OCI-LY1 (cell line): ENCODE measurements at regions not wholly inside any gene's neighbourhood (a gene's known extent, or its start where the extent isn't known, plus 50 kb on each side); places are given as distances from the start of the nearest gene placed in this dataset.

Experiments used
- H2AFZ ChIP-seq: fragments of 200-600 bp; sonication (generic), shearing (Covaris generic); 2 replicates; pipeline ENCODE4 v1.6.0; 2014; ENCODE audit warnings: antibody characterized with exemption, mild to moderate bottlenecking, low read length
- H3F3A ChIP-seq: fragments of 200-600 bp; sonication (generic), shearing (Covaris generic); 2 replicates; pipeline ENCODE4 v1.6.0; 2014; ENCODE audit warnings: mild to moderate bottlenecking, antibody characterized with exemption, low read length, moderate library complexity; ENCODE audit not compliant: insufficient read depth
- H3K27ac ChIP-seq: fragments of 200-600 bp; sonication (generic); 2 replicates; pipeline ENCODE4 v1.5.1; 2014; ENCODE audit warnings: low read length, mixed run types, mild to moderate bottlenecking, low read depth; ENCODE audit not compliant: poor library complexity, severe bottlenecking
- H3K27me3 ChIP-seq: fragments of 200-600 bp; sonication (generic); 2 replicates; pipeline ENCODE4 v1.6.0; 2014; ENCODE audit warnings: antibody characterized with exemption, mild to moderate bottlenecking, low read length, moderate library complexity; ENCODE audit not compliant: insufficient read depth
- H3K36me3 ChIP-seq: fragments of 200-600 bp; sonication (generic); 2 replicates; pipeline ENCODE4 v1.6.1; 2014; ENCODE audit warnings: mild to moderate bottlenecking, antibody characterized with exemption, low read length, moderate library complexity, mixed read lengths; ENCODE audit not compliant: insufficient read depth
- H3K4me1 ChIP-seq: fragments of 200-600 bp; sonication (generic); 2 replicates; pipeline ENCODE4 v1.5.1; 2014; ENCODE audit warnings: mild to moderate bottlenecking, low read length, moderate library complexity; ENCODE audit not compliant: insufficient read depth, severe bottlenecking
- H3K4me2 ChIP-seq: fragments of 200-600 bp; sonication (generic), shearing (Covaris generic); 2 replicates; pipeline ENCODE4 v1.6.1; 2014; ENCODE audit warnings: low read length
- H3K4me3 ChIP-seq: fragments of 200-600 bp; sonication (generic); 2 replicates; pipeline ENCODE4 v1.5.1; 2014; ENCODE audit warnings: low read length, low read depth, mild to moderate bottlenecking, mixed read lengths; ENCODE audit not compliant: poor library complexity, severe bottlenecking
- H3K79me2 ChIP-seq: fragments of 200-600 bp; shearing (Covaris generic); 2 replicates; pipeline ENCODE4 v1.6.1; 2016; ENCODE audit warnings: mixed run types, low read length, mixed read lengths; ENCODE audit not compliant: insufficient read depth
- H3K9ac ChIP-seq: fragments of 200-600 bp; sonication (generic), shearing (Covaris generic); 2 replicates; pipeline ENCODE4 v1.6.1; 2014; ENCODE audit warnings: mild to moderate bottlenecking, low read length, mixed read lengths
- H3K9me2 ChIP-seq: fragments of 200-600 bp; sonication (generic), shearing (Covaris generic); 2 replicates; pipeline ENCODE4 v1.6.1; 2014; ENCODE audit warnings: low read depth, mild to moderate bottlenecking, low read length, mixed read lengths
- H3K9me3 ChIP-seq: fragments of 200-600 bp; shearing (Covaris generic); 2 replicates; pipeline ENCODE4 v1.6.1; 2014; ENCODE audit warnings: low read length, mixed read lengths
- H4K20me1 ChIP-seq: fragments of 200-600 bp; sonication (generic), shearing (Covaris generic); 2 replicates; pipeline ENCODE4 v1.6.0; 2016; ENCODE audit warnings: mild to moderate bottlenecking, low read length; ENCODE audit not compliant: insufficient read depth
- EZH2 ChIP-seq: fragments of 200-600 bp; sonication (generic), shearing (Covaris generic); IDR thresholded peaks from 2 replicates; pipeline ENCODE4 v1.8.0; 2017; ENCODE audit warnings: borderline replicate concordance, mixed run types, mild to moderate bottlenecking, antibody characterized with exemption, low read length, moderate library complexity, mixed read lengths
- TF ChIP-seq, protein P1 (sequence below): fragments of 200-600 bp; sonication (generic), shearing (Covaris generic); IDR thresholded peaks from 2 replicates; pipeline ENCODE4 v1.5.1; 2017; ENCODE audit warnings: mild to moderate bottlenecking, antibody characterized with exemption, low read length, moderate library complexity, mixed read lengths

DNA sequence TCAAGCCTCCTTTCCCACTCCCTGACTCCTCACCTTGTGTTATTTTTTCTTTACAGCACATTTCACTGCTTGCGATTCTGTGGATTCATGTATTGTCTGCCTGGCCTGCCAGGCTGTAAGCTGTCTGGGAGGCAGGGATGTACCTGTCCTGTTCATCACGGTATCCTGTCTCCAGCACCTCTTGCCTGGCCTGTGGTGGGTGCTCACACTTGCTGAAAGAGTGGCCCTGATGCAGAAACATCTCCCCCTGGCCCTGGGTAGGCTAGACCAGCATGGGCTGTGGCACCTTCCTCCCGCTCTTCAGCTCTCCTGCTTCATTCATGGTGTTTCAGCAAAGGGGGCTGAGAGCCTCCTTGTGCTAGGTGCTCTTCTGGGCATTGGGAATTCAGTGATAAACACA, 60.1 kb upstream of the KCNG1 start:
- Histone ChIP-seq H3K4me3 (no peak overlapping the region), H3F3A (no peaks in the 10 kb centered on the region), H3K4me1 (no peaks in the 10 kb centered on the region), H3K9me3 (no peaks in the 10 kb centered on the region), H3K27ac (no peak overlapping the region), H3K4me2 (no peak overlapping the region), H3K79me2 (no peaks in the 10 kb centered on the region), H3K9ac (no peak overlapping the region), H3K27me3 (no peaks in the 10 kb centered on the region), H3K9me2 (no peaks in the 10 kb centered on the region), H2AFZ (no peak overlapping the region), H4K20me1 (no peaks in the 10 kb centered on the region), H3K36me3 (no peaks in the 10 kb centered on the region)
- no peak for TF ChIP-seq EZH2
- TF ChIP-seq, protein P1, sequence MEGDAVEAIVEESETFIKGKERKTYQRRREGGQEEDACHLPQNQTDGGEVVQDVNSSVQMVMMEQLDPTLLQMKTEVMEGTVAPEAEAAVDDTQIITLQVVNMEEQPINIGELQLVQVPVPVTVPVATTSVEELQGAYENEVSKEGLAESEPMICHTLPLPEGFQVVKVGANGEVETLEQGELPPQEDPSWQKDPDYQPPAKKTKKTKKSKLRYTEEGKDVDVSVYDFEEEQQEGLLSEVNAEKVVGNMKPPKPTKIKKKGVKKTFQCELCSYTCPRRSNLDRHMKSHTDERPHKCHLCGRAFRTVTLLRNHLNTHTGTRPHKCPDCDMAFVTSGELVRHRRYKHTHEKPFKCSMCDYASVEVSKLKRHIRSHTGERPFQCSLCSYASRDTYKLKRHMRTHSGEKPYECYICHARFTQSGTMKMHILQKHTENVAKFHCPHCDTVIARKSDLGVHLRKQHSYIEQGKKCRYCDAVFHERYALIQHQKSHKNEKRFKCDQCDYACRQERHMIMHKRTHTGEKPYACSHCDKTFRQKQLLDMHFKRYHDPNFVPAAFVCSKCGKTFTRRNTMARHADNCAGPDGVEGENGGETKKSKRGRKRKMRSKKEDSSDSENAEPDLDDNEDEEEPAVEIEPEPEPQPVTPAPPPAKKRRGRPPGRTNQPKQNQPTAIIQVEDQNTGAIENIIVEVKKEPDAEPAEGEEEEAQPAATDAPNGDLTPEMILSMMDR = no peak

DNA sequence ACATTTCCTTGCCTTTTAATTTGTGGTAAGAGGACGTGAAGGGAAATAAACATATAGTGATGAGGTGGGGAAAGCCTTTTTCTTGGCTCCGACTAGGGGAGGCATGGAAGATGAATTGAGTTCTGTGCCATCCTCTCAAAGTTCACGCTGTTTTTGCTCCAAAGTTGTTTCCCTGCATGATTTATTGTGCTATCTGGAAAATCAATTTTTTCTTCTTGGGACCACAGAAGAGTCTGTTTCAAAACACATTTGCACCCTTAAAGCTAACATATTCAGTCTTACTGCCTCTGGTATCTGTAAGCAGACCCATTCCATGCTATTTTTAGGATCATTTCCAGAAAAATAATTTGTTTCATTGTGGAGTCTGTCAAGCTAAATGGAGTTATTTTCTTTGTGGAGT, 57.6 kb upstream of the KCNG1 start:
- no peaks in the 10 kb centered on the region for H3K9me2 ChIP-seq
- no peaks in the 10 kb centered on the region for H3K36me3 ChIP-seq
- no peaks in the 10 kb centered on the region for H4K20me1 ChIP-seq
- H3K27me3 ChIP-seq = no peaks in the 10 kb centered on the region
- TF ChIP-seq, protein P1 = no peak
- TF ChIP-seq EZH2 = no peak
- no peak overlapping the region for H3K27ac ChIP-seq
- H3K4me2 ChIP-seq = no peak overlapping the region
- no peaks in the 10 kb centered on the region for H3K9me3 ChIP-seq
- H3F3A ChIP-seq = no peaks in the 10 kb centered on the region
- H3K79me2 ChIP-seq = no peaks in the 10 kb centered on the region
- H3K9ac ChIP-seq = no peak overlapping the region
- no peak overlapping the region for H3K4me3 ChIP-seq
- H2AFZ ChIP-seq = no peak overlapping the region
- H3K4me1 ChIP-seq = no peaks in the 10 kb centered on the region

DNA sequence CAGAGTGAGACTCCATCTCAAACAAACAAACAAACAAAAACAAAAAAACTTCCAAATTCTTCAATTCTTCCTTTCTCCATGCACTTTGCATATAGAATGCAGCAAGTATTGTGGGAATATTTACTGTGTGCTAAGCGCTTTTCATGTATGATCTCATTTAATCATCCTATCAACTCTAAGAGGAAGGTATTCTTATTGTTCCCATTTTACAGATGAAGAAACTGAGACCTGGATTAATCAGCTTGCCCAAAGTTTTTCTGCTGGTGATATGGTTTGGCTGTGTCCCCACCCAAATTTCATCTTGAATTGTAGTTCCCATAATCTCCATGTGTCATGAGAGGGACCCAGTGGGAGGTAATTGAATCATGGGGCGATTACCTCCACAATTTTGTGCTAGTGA, 56.6 kb upstream of the KCNG1 start:
- no peaks in the 10 kb centered on the region for H3K9me3 ChIP-seq
- no peak overlapping the region for H3K4me2 ChIP-seq
- H3K79me2 ChIP-seq = no peaks in the 10 kb centered on the region
- no peak overlapping the region for H3K4me3 ChIP-seq
- H3F3A ChIP-seq = no peaks in the 10 kb centered on the region
- no peak overlapping the region for H2AFZ ChIP-seq
- H3K9ac ChIP-seq = no peak overlapping the region
- H3K27ac ChIP-seq = no peak overlapping the region
- no peaks in the 10 kb centered on the region for H3K4me1 ChIP-seq
- H4K20me1 ChIP-seq = no peaks in the 10 kb centered on the region
- no peak for TF ChIP-seq EZH2
- TF ChIP-seq, protein P1 = no peak
- H3K9me2 ChIP-seq = no peaks in the 10 kb centered on the region
- H3K27me3 ChIP-seq = no peaks in the 10 kb centered on the region
- H3K36me3 ChIP-seq = no peaks in the 10 kb centered on the region
